ENCODE measurements at regions not wholly inside any gene's neighbourhood (a gene's known extent, or its start where the extent isn't known, plus 50 kb on each side); places are given as distances from the start of the nearest gene placed in this dataset.
"Not testable (repeated sequence)": the region's sequence is repeated elsewhere in the genome, so short reads cannot be mapped to it uniquely, and the experiment has no call there.

DNA sequence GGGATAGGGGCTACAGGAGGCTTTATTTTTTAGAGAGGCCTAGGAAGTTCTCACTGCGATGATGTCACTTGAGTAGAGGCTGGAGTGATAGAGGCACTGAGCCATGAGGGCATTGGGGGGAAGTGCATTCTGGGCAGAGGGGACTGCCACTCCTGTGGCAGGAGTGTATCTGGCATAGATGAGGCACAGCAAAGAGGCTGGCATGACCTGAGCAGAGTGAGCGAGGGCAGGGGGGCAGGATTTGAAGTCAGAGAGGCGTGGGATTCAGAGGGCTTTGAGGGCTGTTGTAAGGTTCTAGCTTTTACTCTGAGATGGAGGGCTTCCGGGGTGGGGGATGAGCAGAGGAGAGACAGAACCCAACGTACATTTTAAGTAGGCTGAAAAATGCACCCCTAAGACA, 91.9 kb upstream of the SH3PXD2B start:
- DNase-seq, result no peak

GRCh38 chr5:172545291-172545801, 91.0 kb upstream of the SH3PXD2B start:
- no peak for DNase-seq

- DNase-seq, result no peak
Measured at GRCh38 chr5:172544371-172545095, 90.2 kb upstream of the SH3PXD2B start.

DNA sequence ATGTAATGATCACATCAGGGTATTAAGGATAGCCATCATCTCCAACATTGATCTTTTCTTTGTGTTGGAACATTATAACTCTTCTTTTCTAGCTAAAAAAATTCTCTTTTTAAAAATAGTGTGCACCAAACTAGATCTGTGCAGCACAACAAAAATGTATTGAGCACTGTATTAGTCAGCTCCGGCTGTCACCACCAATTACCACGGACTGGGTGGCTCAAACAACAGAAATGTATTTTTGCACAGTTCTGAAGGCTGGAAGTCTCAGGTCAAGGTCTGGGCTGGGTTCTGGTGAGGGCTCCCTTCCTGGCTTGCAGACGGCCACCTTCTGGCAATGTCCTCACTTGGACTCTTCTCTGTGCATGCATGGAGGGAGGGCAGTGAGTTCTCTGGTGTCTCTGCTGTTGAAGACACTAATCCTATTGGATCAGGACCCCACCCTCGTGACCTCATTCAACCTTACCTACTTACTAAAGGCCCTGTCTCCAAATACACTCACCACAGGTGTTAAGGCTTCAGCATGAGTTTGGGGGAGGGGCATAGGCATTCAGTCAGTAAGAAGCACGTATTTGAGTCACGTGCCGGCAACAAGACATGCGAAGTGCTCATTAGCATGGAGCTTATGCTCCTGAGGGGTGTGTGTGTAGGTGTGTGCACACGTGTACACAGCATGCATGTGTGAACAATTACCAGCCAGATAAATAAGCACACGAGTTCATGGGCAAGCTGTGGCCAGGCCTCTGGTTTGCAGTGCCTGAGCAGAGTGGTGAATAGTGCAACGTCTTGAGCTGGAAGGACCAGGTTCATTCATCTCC, 89.4 kb upstream of the SH3PXD2B start:
- no peak for DNase-seq

GRCh38 chr5:172542651-172543131, 88.4 kb upstream of the SH3PXD2B start:
- no peak for DNase-seq

GRCh38 chr5:172541773-172542136, 87.4 kb upstream of the SH3PXD2B start:
- DNase-seq, result no peak

GRCh38 chr5:172541099-172541772, 86.9 kb upstream of the SH3PXD2B start:
- DNase-seq, result no peak

- DNase-seq, result no peak
Measured at GRCh38 chr5:172540099-172540870, 86.0 kb upstream of the SH3PXD2B start.

DNA sequence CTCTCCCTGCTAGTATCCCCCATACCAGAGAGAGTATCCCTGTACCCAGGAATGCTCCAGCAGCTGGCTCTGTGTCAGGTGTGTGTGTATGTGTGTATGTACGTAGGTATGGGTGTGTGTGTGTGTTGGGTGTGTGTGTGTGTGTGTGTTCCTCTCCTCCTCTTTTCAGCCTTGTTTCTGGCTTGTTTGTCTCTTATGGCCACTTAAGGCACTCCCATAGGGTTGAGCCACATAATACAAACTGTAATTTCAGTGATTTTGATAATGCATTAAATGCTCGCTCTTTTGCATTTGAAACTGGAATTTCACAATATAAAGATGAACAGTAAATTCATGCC, 80.8 kb upstream of the SH3PXD2B start:
- DNase-seq, result no peak

DNA sequence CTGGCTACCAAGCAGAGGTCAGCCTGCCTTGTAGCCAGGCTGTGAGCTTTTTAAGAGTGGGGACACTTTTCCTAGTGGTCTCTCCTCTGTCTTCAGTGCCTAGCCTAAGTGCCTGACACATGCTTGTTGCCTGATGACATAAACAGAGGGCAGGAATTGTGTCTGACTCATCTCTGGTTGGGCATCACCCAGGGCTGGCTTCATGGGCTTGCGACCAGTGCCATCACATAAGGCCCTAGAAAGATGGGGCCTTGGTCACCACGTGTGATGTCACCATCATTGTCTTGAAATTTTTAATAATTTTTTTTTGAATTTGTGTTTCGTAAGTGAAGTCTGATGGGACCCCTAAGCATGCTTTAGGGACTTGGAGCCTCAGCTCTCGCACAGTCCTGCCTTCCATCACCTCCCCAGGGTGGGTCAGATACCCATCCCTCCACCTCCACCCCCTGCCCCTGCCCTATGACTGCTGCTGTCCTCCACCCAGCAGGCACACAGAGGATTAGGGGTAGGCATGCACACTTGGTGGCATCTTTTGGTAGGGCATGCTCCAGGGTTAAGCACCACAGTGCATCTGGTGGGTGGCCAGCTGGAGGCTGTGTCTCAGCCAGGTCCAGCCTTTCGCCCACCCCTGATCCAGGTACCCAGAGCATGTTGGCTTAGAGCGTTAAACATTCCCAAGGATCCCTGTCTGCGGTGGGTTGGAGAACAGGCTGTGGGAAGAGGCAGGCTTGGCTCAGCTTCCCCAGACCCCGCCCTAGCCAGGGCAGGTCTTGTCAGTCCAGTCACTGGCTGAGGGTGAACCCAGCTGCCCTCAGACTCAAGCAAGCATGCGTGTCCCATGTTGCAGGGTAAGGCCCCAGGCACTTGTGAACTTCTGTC, 80.1 kb upstream of the SH3PXD2B start:
- no peak for DNase-seq

GRCh38 chr5:172533399-172534228, 79.3 kb upstream of the SH3PXD2B start:
- DNase-seq, result no peak

GRCh38 chr5:172533058-172533398, 78.7 kb upstream of the SH3PXD2B start:
- no peak for DNase-seq

DNA sequence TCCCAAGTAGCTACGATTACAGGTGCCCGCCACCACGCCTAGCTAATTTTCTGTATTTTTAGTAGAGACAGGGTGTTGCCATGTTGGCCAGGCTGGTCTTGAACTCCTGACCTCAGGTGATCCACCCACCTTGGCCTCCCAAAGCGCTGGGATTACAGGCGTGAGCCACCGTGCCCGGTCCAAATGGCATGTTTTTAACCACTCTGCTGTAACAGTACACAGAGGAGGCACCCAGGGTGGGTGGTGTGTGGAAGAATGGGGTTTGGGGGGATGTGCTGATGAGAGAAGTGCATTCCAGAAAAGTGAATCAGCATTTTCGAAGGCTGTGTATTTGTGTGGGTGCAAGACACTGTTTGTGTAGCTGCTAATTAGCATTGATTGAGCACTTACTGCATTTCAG, 78.1 kb upstream of the SH3PXD2B start:
- not testable (repeated sequence) for DNase-seq

DNA sequence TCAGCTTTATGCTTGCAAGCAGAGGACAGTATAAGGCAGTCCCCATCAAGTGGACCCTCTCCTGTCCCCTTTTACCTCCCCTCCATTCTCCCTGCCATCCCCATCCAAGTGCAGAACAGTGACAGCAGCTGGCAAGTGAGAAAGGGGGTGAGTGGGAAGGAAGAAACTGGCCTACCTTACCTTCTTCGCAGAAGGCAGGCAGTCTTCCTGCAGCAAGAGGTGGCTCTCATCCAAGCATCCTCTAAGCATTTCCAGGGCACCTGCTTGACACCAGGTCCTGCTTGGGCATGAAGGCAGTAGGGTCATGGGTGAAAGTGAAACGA, 77.3 kb upstream of the SH3PXD2B start:
- no peak for DNase-seq

DNA sequence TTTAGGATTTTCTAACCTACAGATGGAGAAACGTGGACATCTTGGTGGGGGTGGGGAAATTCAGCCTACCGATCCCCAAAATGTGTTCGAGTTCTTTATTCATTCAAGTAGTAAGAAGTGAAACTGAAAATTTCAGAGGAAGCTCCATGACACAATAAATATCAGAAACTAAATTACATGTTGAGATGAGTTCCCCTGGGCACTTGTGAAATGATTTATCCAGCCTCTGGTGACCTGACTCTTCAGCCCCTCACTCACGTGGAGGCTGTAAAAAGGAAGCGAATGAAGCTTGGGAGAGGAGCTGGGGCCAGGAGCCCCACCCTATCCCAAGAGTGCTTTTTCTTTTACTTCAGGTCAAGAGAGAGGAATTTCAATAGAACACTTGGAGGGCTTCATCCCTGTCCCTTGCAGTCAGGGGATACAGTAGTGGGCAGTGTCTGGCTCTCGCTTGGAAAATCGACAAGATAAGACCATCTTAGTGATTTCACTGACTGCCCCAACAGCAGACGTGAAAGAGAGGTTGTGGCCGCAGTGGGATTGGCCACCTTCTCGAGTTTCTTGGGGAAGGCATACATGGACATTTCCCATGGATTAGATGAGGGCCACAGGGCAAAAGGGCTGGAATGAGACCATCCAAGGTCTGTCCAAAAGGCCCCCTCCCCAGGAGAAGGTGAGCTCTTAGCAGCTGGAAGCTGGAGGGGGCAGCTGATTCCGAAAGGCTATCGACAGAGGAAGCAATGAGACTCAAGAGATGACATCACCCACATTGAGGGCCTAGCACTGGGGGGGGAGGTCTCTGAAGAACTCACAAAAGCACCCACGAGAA, 76.8 kb upstream of the SH3PXD2B start:
- no peak for DNase-seq

GRCh38 chr5:172530406-172530805, 76.1 kb upstream of the SH3PXD2B start:
- DNase-seq, result no peak

GRCh38 chr5:172529896-172530295, 75.6 kb upstream of the SH3PXD2B start:
- DNase-seq, result no peak

DNA sequence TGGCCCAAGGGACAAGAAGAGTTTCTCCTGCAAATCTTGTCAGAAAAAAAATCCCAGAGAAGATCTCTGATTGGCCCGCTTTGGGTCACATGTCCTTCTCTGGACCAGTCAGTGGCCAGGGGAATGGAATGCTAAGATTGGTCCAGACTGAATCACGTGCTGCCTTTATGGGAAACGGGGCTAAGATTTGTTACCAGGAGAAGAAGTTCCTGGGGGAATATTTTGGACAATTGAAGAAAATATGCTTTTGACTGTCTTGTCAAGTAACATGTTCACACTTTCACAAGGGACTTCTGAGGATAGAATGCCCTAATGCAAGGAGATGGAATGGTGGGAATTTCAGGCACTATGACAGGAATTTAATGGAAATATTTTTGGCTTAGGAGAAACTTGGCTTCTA, 74.1 kb upstream of the SH3PXD2B start:
- DNase-seq, result no peak

DNA sequence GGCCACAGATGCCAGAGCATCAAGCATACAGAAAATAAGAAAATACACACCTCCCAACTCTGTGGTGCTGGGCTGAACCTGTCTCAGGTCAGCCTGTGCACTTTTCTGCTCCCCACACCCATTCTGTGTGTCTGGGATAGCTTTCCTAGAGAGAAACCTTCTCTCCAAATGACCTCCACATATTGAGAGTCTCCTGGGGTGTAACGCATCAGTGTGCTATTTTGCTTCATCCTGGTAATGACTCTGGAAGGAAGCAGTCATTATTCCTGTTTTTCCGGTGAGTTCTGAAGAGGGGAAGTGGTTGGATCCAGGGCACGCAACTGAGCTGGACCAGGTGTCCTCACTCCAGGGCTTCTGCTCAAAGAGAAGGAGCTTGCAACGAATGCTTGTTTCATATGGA, 73.2 kb upstream of the SH3PXD2B start:
- DNase-seq, result no peak

DNA sequence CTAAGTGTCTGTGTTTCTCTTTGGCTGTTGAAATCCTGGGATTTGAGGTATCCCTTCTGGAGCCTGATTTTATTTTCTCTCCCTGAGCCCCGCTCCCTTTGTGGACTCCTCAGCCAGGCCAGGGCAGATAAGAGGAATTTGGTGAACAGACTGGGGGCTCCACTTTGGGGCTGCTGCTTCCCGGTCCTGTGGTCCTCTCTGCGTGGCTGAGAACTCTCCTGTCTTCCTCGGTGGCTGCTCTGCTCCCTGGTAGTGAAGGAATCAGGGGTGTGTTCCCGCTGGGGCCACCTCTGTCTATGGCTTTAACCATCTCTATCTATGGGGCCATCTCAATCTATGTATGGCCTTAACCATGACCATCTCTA, 71.7 kb upstream of the SH3PXD2B start:
- DNase-seq, result no peak
